ENCODE measurements at regions not wholly inside any gene's neighbourhood (a gene's known extent, or its start where the extent isn't known, plus 50 kb on each side); places are given as distances from the start of the nearest gene placed in this dataset.
"Not testable (repeated sequence)": the region's sequence is repeated elsewhere in the genome, so short reads cannot be mapped to it uniquely, and the experiment has no call there.

DNA sequence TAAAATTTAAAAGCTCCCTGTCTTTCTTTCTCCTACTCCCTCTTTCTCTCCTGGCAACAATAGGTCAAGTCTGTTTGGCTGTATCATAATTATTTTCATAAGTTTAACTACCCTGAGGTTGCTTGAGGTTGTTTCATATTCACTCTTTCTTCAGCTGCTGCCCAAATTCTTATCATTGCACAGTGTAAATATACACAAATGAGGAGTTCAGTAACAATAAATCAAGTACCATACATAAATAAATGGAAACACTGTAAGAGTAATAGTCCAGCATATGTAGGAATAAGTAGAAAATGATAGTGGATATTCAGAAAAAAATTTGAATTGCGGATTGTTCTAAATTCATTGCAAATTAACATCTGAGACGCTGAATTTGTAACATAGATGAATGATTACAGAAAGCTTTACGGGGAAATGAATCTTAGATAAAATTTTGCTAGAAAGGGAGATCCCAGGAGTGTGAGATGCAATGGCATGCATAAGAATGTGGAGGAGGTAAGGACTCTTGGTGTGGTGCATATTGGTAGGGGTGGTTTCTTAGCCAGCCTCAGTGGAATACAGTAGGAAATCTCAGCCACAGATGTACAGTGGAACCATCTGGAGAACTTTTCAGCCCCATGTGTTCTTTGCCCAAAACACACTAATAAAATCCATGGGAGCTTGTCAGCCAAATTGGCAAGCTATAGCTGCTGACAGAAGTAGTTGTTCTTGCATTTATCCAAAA is 480.7 kb downstream of the HTR1B start:
- DNase-seq, result no peak
- WGBS, 3 donors, result 21 to 33% (median 24%) methylated on average over 3 of the region's 3 CpGs
- no peaks in the 10 kb centered on the region for H3K4me1 ChIP-seq (ENCODE audit: insufficient read depth)
- no peak overlapping the region for H3K27ac ChIP-seq
- H3K9me3 ChIP-seq, result no peaks in the 10 kb centered on the region
- no peak overlapping the region for H3K4me3 ChIP-seq
- TF ChIP-seq, protein P1, sequence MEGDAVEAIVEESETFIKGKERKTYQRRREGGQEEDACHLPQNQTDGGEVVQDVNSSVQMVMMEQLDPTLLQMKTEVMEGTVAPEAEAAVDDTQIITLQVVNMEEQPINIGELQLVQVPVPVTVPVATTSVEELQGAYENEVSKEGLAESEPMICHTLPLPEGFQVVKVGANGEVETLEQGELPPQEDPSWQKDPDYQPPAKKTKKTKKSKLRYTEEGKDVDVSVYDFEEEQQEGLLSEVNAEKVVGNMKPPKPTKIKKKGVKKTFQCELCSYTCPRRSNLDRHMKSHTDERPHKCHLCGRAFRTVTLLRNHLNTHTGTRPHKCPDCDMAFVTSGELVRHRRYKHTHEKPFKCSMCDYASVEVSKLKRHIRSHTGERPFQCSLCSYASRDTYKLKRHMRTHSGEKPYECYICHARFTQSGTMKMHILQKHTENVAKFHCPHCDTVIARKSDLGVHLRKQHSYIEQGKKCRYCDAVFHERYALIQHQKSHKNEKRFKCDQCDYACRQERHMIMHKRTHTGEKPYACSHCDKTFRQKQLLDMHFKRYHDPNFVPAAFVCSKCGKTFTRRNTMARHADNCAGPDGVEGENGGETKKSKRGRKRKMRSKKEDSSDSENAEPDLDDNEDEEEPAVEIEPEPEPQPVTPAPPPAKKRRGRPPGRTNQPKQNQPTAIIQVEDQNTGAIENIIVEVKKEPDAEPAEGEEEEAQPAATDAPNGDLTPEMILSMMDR (IDR thresholded peaks at IDR 0.05), result no peak
- intact Hi-C loops (cut with DNase I), result no loop called here
- no peaks in the 10 kb centered on the region for H3K27me3 ChIP-seq
- no peaks in the 10 kb centered on the region for H3K36me3 ChIP-seq

DNA sequence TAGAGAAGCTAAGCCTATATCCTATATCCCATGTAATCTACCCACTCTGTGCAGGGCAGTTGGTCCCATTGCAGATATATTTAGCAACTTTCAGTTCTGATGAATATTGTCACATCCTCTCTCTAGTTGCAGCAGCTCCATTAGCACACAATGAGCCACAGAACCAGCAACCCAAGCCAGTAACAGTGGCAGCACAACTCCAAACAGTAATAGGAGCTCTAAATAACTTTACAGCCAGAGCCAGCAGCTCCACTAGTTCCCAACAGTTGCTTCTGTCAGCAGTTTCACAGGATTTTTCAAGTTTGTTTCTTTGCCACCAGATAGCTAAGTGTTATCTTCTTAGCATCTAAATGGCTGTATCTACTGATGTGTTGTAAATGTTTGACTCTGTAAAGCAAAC is 490.8 kb downstream of the HTR1B start:
- Histone ChIP-seq H3K27me3 (no peaks in the 10 kb centered on the region), H3K27ac (no peak overlapping the region), H3K36me3 (no peaks in the 10 kb centered on the region), H3K4me3 (no peak overlapping the region), H3K9me3 (no peaks in the 10 kb centered on the region), H3K4me1 (ENCODE audit: insufficient read depth) (no peaks in the 10 kb centered on the region)
- intact Hi-C loops (cut with DNase I), result no loop called here
- TF ChIP-seq, protein P1 (IDR thresholded peaks at IDR 0.05), result no peak
- no peak for TF ChIP-seq EP300 (IDR thresholded peaks at IDR 0.05)
- no peak for TF ChIP-seq POLR2A (IDR thresholded peaks at IDR 0.05)
- no peak for DNase-seq

DNA sequence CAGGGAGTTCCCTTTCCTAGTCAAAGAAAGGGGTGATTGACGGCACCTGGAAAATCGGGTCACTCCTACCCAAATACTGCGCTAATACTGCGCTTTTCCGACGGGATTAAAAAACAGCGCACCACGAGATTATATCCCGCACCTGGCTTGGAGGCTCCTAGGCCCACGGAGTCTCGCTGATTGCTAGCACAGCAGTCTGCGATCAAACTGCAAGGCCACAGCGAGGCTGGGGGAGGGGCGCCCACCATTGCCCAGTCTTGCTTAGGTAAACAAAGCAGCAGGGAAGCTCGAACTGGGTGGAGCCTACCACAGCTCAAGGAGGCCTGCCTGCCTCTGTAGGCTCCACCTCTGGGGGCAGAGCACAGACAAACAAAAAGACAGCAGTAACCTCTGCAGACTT is 504.1 kb downstream of the HTR1B start:
- intact Hi-C loops (cut with DNase I); H3K36me3 ChIP-seq; H3K9me3 ChIP-seq; H3K27me3 ChIP-seq; H3K4me3 ChIP-seq; H3K27ac ChIP-seq; H3K4me1 ChIP-seq (ENCODE audit: insufficient read depth); DNase-seq: not testable (repeated sequence)
- 87 to 91% (median 89%) methylated on average over 15 of the region's 15 CpGs for WGBS, 3 donors

DNA sequence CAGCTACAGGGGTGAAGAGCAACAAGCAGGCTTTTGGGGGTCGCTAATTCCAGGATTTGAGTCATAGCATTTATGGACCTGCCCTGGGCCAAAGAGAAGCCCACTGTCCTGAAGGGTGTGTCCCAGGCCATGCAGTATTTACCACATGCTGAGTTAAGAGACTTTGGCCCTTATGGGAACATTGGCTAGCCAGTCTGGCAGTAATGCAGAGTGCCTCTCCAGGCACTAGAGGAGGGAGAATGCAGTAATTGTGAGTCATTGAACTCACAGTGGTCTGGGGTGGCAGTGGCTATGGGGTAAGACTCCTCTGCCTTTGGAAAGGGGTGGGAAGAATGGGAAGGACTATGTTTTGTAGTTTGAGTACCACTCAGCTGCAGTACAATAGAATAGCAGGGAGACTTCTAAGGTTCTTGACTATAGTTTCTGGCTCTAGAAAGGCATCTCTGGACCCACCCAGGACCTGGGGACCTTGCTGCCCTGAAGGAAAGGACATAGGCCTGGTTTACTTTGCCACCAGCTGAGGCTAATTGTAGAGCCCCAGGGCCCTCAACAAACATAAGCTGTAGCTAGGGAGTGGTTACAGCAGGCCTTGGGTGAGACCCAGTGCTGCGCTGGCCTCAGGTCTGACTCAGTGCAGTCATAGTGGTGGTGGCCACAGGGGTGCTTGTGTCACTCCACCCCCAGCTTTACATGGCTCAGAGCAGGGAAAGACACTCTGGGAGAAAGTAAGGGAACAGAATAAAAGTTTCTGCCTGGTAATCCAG is 520.9 kb downstream of the HTR1B start:
- 94 to 97% (median 96%) methylated on average over 2 of the region's 2 CpGs for WGBS, 3 donors
- Histone ChIP-seq H3K36me3 (no peaks in the 10 kb centered on the region), H3K27ac (no peak overlapping the region), H3K27me3 (no peaks in the 10 kb centered on the region), H3K4me3 (no peak overlapping the region), H3K9me3 (no peaks in the 10 kb centered on the region), H3K4me1 (ENCODE audit: insufficient read depth) (no peaks in the 10 kb centered on the region)
- TF ChIP-seq EP300 (IDR thresholded peaks at IDR 0.05) (no peak), POLR2A (IDR thresholded peaks at IDR 0.05) (no peak)
- TF ChIP-seq, protein P1 (IDR thresholded peaks at IDR 0.05), result no peak
- intact Hi-C loops (cut with DNase I), result no loop called here
- no peak for DNase-seq

DNA sequence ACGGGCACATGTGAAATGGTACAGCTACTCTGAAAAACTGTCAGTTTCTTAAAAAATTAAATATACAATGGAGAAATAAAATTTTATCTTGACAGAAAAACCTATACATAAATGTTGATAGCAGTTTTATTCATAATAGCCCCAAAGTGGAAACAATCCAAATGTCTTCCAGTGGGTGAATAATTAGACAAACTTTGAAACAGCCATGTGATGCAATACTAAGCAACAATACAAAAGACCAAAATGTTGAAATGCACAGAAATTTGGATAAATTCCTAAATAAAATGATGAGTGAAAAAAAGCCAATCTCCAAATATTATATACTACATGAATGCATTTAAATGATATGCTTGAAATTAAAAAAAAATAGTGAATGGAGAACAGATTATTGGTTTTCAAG is 523.1 kb downstream of the HTR1B start:
- H3K4me1 ChIP-seq (ENCODE audit: insufficient read depth), result no peaks in the 10 kb centered on the region
- intact Hi-C loops (cut with DNase I), result no loop called here
- H3K27me3 ChIP-seq, result no peaks in the 10 kb centered on the region
- H3K27ac ChIP-seq, result no peak overlapping the region
- no peaks in the 10 kb centered on the region for H3K36me3 ChIP-seq
- H3K4me3 ChIP-seq, result no peak overlapping the region
- no peaks in the 10 kb centered on the region for H3K9me3 ChIP-seq
- DNase-seq, result no peak
- no peak for TF ChIP-seq POLR2A (IDR thresholded peaks at IDR 0.05)
- no peak for TF ChIP-seq EP300 (IDR thresholded peaks at IDR 0.05)
- TF ChIP-seq, protein P1 (IDR thresholded peaks at IDR 0.05), result no peak
- WGBS, 3 donors, result 77 to 86% (median 84%) methylated on average over 1 of the region's 1 CpG
